Activated CD4-positive, alpha-beta T cell treated with anti-CD3 and anti-CD28 coated beads, Interleukin-2, amount 50 U/mL, for 24 hours (primary cell): ENCODE measurements at regions not wholly inside any gene's neighbourhood (a gene's known extent, or its start where the extent isn't known, plus 50 kb on each side); places are given as distances from the start of the nearest gene placed in this dataset.

Experiments
- DNase-seq, 2 donors: peaks; one replicate each; pipeline ENCODE4 v3.0.0-alpha.2; 2020; ENCODE audit warnings: low read depth in 1 of 2, low spot score in 1 of 2

GRCh38 chr9:38164659-38165221 is 95.7 kb upstream of the SHB start:
- DNase-seq = no peak

- DNase-seq = no peak
Observed at GRCh38 chr9:38163518-38163917, 94.5 kb upstream of the SHB start.

GRCh38 chr9:38162332-38163211 is 93.5 kb upstream of the SHB start:
- DNase-seq = no peak

- peak; percentile 25 to 61 for DNase-seq
Observed at GRCh38 chr9:38160613-38161215, 91.7 kb upstream of the SHB start.

- DNase-seq = no peak
Observed at GRCh38 chr9:38159599-38159998, 90.6 kb upstream of the SHB start.

- DNase-seq = no peak
Observed at GRCh38 chr9:38158628-38159027, 89.6 kb upstream of the SHB start.

- DNase-seq = no peak
Observed at GRCh38 chr9:38157711-38158110, 88.7 kb upstream of the SHB start.

GRCh38 chr9:38154501-38155421 is 85.7 kb upstream of the SHB start:
- DNase-seq = no peak

- no peak for DNase-seq
Observed at GRCh38 chr9:38153910-38154291, 84.9 kb upstream of the SHB start.

GRCh38 chr9:38153152-38153909 is 84.3 kb upstream of the SHB start:
- no peak for DNase-seq

GRCh38 chr9:38149647-38150046 is 80.6 kb upstream of the SHB start:
- DNase-seq = no peak

GRCh38 chr9:38146844-38147243 is 77.8 kb upstream of the SHB start:
- DNase-seq = no peak

- no peak for DNase-seq
Observed at GRCh38 chr9:38145526-38146053, 76.6 kb upstream of the SHB start.

GRCh38 chr9:38144421-38144820 is 75.4 kb upstream of the SHB start:
- DNase-seq = no peak

- no peak for DNase-seq
Observed at GRCh38 chr9:38141746-38142591, 72.9 kb upstream of the SHB start.

- no peak for DNase-seq
Observed at GRCh38 chr9:38138276-38138675, 69.2 kb upstream of the SHB start.

- DNase-seq = no peak
Observed at GRCh38 chr9:38137342-38137741, 68.3 kb upstream of the SHB start.

- DNase-seq = no peak
Observed at GRCh38 chr9:38136386-38136785, 67.4 kb upstream of the SHB start.

- no peak for DNase-seq
Observed at GRCh38 chr9:38134611-38135237, 65.7 kb upstream of the SHB start.
